IgD-negative memory B cell (primary cell): ENCODE measurements at regions not wholly inside any gene's neighbourhood (a gene's known extent, or its start where the extent isn't known, plus 50 kb on each side); places are given as distances from the start of the nearest gene placed in this dataset.

ENCODE experiments used
- H3K27ac Mint-ChIP-seq, 3 donors: one replicate each; pipeline ENCODE4 v1.8.0; 2020 to 2022; ENCODE audit warnings: mild to moderate bottlenecking in 3 of 3, mixed read lengths in 3 of 3, moderate library complexity in 1 of 3
- H3K27me3 Mint-ChIP-seq: one replicate; pipeline ENCODE4 v1.8.0; 2021; ENCODE audit warnings: mixed read lengths
- H3K36me3 Mint-ChIP-seq: one replicate; pipeline ENCODE4 v1.8.0; 2020; ENCODE audit warnings: mild to moderate bottlenecking, mixed read lengths
- H3K4me1 Mint-ChIP-seq, 3 donors: one replicate each; pipeline ENCODE4 v1.8.0; 2020 to 2022; ENCODE audit warnings: mixed read lengths in 3 of 3, mild to moderate bottlenecking in 1 of 3
- H3K4me3 Mint-ChIP-seq, 4 donors: one replicate each; pipeline ENCODE4 v1.8.0; 2020 to 2022; ENCODE audit warnings: mild to moderate bottlenecking in 4 of 4, mixed read lengths in 4 of 4, moderate library complexity in 3 of 4
- H3K9me3 Mint-ChIP-seq, 3 donors: one replicate each; pipeline ENCODE4 v1.8.0; 2020 to 2021; ENCODE audit warnings: mixed read lengths in 3 of 3, mild to moderate bottlenecking in 1 of 3

DNA sequence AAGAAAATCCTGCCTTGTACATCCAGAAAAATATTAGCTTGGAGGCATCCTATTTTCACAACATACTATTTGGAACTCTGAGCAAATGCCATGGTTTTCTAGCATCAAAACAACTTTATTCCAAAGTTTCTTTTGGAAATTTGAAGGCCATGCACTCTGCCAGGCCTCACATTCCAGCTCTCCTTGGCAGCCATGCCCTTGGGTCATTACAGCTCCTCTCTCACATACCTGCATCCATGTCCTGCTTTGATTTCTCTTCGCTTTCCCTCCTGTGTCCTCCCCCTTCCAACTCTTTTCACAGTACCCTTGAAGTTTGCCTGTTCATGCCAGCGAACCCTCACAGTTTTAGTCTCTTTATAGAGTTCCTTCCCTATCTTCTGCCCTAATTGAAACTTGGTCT is 70.9 kb upstream of the TPRG1 start:
- Mint-ChIP-seq H3K27me3 (peaks cover 2% of the 10 kb centered on the region), H3K27ac (no peak overlapping the region), H3K4me1 (peaks cover 0 to 1% (median 0%) of the 10 kb centered on the region in 3 donors), H3K9me3 (peaks cover 0 to 5% (median 0%) of the 10 kb centered on the region in 3 donors), H3K36me3 (no peaks in the 10 kb centered on the region), H3K4me3 (no peak overlapping the region)

DNA sequence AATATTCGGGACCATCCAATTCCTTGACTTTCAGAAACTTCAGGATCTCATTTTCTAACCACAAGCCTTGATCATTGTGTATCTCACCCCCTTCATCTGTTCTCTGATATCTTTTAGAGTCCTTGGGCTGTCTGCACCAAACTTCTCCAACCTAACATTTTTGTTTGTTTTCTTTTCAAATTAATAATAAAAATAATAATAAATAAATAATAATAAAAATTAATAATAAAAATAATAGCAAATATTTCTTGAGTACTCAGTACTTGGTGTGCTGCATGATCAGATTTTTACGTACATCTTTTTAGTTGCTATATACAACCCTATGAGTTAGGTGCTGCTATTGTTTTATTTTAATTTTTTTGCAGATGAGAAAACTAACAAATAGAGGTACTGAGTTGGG is 70.2 kb upstream of the TPRG1 start:
- H3K27me3 Mint-ChIP-seq: peaks cover 2% of the 10 kb centered on the region
- H3K9me3 Mint-ChIP-seq: peaks cover 0 to 2% (median 0%) of the 10 kb centered on the region in 3 donors
- no peak overlapping the region for H3K27ac Mint-ChIP-seq
- peaks cover 0 to 1% (median 0%) of the 10 kb centered on the region in 3 donors for H3K4me1 Mint-ChIP-seq
- no peak overlapping the region for H3K4me3 Mint-ChIP-seq
- no peaks in the 10 kb centered on the region for H3K36me3 Mint-ChIP-seq

DNA sequence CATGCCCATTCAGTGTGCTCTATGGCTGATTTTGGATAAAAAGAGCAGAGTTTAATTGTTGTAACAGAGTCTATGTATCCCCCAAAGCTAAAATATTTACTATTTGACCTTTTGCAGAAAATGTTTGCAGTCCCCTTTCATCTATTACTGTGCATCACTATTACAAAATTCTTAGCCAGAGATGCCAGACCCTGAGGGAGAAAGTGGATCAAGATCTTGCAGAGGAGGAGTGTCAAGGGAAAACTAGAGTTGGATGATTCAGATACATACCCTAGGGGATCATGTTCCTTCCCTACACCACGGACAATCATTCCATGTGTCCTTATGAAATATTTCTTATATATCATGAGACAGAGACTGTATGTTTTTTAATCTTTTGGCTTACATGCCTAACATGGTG is 68.6 kb upstream of the TPRG1 start:
- Mint-ChIP-seq H3K36me3 (no peaks in the 10 kb centered on the region), H3K4me3 (no peak overlapping the region), H3K27me3 (peaks cover 2% of the 10 kb centered on the region), H3K9me3 (peaks cover 0 to 2% (median 0%) of the 10 kb centered on the region in 3 donors), H3K4me1 (peaks cover 0 to 1% (median 0%) of the 10 kb centered on the region in 3 donors), H3K27ac (no peak overlapping the region)

DNA sequence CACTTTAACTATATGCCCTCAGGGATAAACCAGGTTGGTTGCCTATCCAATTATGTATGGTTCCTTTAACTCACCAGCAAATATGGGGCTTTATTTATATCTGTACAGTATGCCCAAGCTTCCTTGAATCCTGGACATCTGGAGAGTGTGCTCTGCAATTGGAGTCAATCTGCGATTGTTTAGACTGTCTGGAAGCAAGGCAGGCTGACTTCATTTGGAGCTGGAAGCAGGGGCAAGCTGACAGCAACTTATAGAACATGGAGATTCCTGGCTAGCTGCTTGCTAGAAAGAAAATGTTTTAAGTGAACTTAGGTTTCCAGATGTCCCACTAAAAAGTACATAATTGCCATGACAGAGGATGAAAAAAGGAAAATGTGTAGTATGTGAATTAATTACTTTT is 63.7 kb upstream of the TPRG1 start:
- Mint-ChIP-seq H3K4me3 (no peak overlapping the region), H3K27me3 (peaks cover 5% of the 10 kb centered on the region)

DNA sequence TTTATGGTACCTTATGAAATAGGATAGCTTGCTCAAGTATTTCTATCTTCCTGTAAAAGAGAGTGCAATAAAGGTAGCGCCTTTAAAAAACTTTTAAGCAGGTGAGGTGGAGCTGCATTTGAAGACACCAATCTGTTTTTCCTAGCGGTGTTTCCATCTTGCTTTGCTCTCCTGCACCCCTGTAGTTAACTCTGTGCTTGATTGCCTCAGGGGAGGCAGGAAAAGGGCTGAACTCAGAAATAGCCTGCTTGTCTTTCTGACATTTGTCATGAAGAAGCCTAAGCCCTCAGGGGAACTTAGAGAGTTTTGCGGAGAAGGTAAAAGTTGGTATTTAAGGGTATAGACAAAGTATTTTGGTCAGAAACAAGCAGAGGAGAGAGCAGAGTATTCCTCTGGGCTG is 63.0 kb upstream of the TPRG1 start:
- Mint-ChIP-seq H3K9me3 (peaks cover 0 to 5% (median 0%) of the 10 kb centered on the region in 3 donors), H3K27ac (no peak overlapping the region), H3K27me3 (peaks cover 5% of the 10 kb centered on the region)

More for the DNA sequence above, 63.7 kb upstream of the TPRG1 start:
- Mint-ChIP-seq H3K36me3 (no peaks in the 10 kb centered on the region), H3K27ac (no peak overlapping the region), H3K4me1 (no peaks in the 10 kb centered on the region), H3K9me3 (peaks cover 0 to 5% (median 0%) of the 10 kb centered on the region in 3 donors)

DNA sequence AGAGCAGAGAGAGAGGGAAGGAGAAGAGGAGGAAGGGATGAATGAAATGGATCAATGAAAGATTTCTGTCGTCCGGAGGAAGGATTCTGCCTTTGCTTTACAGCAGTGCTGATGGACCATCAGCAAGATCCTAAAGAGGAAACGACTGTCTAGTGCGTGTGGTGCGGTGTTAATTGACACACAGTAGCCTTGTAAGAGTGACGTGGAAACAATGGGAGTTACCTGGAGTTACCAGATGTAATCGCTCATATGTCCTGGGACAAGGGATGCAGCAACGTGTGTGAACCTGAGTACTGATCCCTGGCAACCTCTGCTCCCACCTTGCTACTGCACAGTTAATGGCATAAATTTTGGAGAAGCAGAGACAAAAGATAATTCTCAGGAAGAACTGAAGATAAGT is 62.6 kb upstream of the TPRG1 start:
- H3K36me3 Mint-ChIP-seq: no peaks in the 10 kb centered on the region
- no peak overlapping the region for H3K4me3 Mint-ChIP-seq
- H3K9me3 Mint-ChIP-seq: peaks cover 0 to 5% (median 0%) of the 10 kb centered on the region in 3 donors
- H3K4me1 Mint-ChIP-seq: no peaks in the 10 kb centered on the region
- no peak overlapping the region for H3K27ac Mint-ChIP-seq
- peaks cover 5% of the 10 kb centered on the region for H3K27me3 Mint-ChIP-seq

More for the DNA sequence above, 63.0 kb upstream of the TPRG1 start:
- H3K4me1 Mint-ChIP-seq: no peaks in the 10 kb centered on the region
- no peaks in the 10 kb centered on the region for H3K36me3 Mint-ChIP-seq
- H3K4me3 Mint-ChIP-seq: no peak overlapping the region

DNA sequence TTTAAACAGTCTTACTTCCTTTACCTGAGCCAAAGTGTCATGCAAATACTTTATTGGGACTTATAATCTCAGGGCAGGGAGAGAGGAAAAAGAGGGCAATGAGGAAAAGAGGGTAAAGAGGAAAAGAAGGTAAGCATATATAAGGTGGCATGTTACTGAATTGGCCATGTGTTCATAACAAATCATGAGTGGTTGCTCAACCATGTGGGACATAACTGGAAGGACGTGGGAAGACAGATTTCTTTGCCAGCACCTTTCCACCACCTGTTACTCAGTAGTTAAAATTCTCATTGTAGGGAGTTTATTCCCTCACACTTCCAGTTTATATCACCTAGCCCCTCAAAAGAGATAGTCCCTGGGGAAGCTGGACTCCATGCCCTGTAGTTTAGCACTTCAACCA is 54.7 kb upstream of the TPRG1 start:
- H3K9me3 Mint-ChIP-seq: peaks cover 5 to 13% (median 7%) of the 10 kb centered on the region in 3 donors
- no peak overlapping the region for H3K27ac Mint-ChIP-seq
- H3K4me3 Mint-ChIP-seq: no peak overlapping the region
- peaks cover 5% of the 10 kb centered on the region for H3K27me3 Mint-ChIP-seq
- no peaks in the 10 kb centered on the region for H3K4me1 Mint-ChIP-seq
- H3K36me3 Mint-ChIP-seq: no peaks in the 10 kb centered on the region

DNA sequence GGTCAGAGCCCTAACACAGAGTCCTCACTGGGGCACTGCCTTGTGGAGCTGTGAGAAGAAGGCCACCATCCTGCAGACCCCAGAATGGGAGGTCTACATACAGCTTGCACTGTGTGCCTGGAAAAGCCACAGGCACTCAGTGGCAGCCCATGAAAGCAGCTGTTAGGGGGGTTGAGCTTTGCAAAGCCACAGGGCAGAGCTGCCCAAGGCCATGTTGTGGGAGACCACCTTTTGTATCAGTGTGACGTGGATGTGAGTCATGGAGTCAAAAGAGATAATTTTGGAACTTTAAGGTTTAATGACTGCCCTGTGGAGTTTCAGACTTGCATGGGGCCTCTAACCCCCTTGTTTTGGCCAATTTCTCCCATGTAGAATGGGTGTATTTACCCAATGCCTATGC is 52.9 kb upstream of the TPRG1 start:
- no peaks in the 10 kb centered on the region for H3K36me3 Mint-ChIP-seq
- no peak overlapping the region for H3K27ac Mint-ChIP-seq
- peaks cover 2% of the 10 kb centered on the region for H3K27me3 Mint-ChIP-seq
- H3K4me3 Mint-ChIP-seq: no peak overlapping the region
- H3K9me3 Mint-ChIP-seq: peaks cover 5 to 13% (median 5%) of the 10 kb centered on the region in 3 donors
- H3K4me1 Mint-ChIP-seq: no peaks in the 10 kb centered on the region

DNA sequence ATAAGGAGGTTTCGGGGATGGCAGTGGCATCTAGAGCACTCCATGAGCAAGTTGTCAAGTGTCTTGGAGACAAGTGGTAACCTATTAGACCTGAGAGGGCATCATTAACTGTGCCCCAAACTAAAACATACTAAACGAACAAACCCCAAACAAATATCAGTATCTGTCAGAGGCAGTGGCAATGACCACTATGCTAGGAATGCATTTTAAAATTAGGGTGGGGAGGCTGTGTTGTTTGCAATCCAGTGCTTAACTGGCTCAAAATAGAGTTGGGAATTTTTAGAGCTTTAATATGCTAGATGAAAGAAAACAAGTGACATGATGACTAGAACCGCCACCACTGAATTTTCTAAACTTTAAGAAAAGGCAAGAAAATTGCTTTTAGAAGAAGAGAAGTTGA is 51.8 kb upstream of the TPRG1 start:
- Mint-ChIP-seq H3K27me3 (peaks cover 2% of the 10 kb centered on the region), H3K9me3 (peaks cover 5 to 13% (median 5%) of the 10 kb centered on the region in 3 donors), H3K4me3 (no peak overlapping the region), H3K4me1 (no peaks in the 10 kb centered on the region), H3K36me3 (no peaks in the 10 kb centered on the region), H3K27ac (no peak overlapping the region)

DNA sequence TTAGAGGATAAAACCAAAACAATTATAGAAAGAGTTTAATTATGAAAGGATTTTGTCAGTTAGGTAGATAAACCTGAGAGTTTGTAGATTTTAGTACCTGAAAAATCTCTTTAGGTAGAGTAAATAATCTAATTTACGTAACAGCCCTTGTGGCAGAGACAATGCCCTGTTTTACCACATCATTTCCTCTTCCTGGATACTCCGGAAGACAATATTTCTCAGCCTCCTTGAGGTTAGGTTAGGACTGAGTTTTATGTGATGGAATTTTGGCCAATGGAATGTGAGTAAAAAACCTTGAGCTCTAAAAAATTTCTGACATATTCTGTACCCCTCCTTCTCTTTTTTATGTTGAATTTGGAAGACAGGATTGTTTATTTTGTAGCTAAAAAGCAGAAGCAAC is 50.7 kb upstream of the TPRG1 start:
- Mint-ChIP-seq H3K36me3 (no peaks in the 10 kb centered on the region), H3K4me3 (no peak overlapping the region)

More for the DNA sequence above, 50.7 kb upstream of the TPRG1 start:
- H3K27me3 Mint-ChIP-seq: peaks cover 2% of the 10 kb centered on the region
- no peak overlapping the region for H3K27ac Mint-ChIP-seq
- no peaks in the 10 kb centered on the region for H3K4me1 Mint-ChIP-seq
- H3K9me3 Mint-ChIP-seq: peaks cover 5 to 13% (median 5%) of the 10 kb centered on the region in 3 donors
